ENCODE measurements at regions not wholly inside any gene's neighbourhood (a gene's known extent, or its start where the extent isn't known, plus 50 kb on each side); places are given as distances from the start of the nearest gene placed in this dataset.
A peak's percentile ranks its signal among the peaks of the same experiment; 100 is the strongest.
"Not testable (repeated sequence)": the region's sequence is repeated elsewhere in the genome, so short reads cannot be mapped to it uniquely, and the experiment has no call there.

- H3K4me1 Mint-ChIP-seq; H3K36me3 Mint-ChIP-seq (ENCODE audit: low read depth); H3K9me3 Mint-ChIP-seq; intact Hi-C loops (cut with micrococcal nuclease); DNase-seq; H3K27ac Mint-ChIP-seq; H3K4me3 Mint-ChIP-seq; H3K27me3 Mint-ChIP-seq: not testable (repeated sequence)
These were observed 188.7 kb downstream of the BCL2L11 start for GRCh38 chr2:111309231-111310075.

GRCh38 chr2:111310395-111310794 lies 189.7 kb downstream of the BCL2L11 start:
- H3K9me3 Mint-ChIP-seq; DNase-seq; H3K27me3 Mint-ChIP-seq; H3K36me3 Mint-ChIP-seq (ENCODE audit: low read depth); H3K4me1 Mint-ChIP-seq; intact Hi-C loops (cut with micrococcal nuclease); H3K4me3 Mint-ChIP-seq; H3K27ac Mint-ChIP-seq: not testable (repeated sequence)

DNA sequence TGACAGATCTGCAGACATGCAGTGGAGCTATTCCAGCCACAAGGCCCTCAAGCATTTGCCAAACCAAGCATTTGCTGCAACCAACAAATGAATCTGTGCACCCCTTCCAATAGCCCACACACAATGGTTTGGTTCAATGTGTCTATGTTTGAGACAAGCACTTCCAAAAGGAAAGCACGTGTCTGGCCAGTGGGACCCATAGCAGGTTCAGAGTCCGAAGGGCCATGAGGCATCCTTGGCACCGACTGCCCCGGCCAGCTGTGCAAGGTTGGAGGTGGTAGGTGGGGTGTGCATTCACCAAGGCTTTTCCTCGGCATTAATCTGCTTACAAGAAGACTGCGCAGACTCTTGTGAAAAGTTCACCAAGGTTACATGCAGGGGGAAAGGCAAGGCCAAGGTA lies 190.9 kb downstream of the BCL2L11 start:
- H3K4me1 Mint-ChIP-seq; intact Hi-C loops (cut with micrococcal nuclease); DNase-seq; H3K9me3 Mint-ChIP-seq; H3K36me3 Mint-ChIP-seq (ENCODE audit: low read depth); H3K4me3 Mint-ChIP-seq; H3K27ac Mint-ChIP-seq; H3K27me3 Mint-ChIP-seq: not testable (repeated sequence)

- H3K4me1 Mint-ChIP-seq; H3K36me3 Mint-ChIP-seq (ENCODE audit: low read depth); DNase-seq; H3K27me3 Mint-ChIP-seq; H3K4me3 Mint-ChIP-seq; H3K27ac Mint-ChIP-seq; H3K9me3 Mint-ChIP-seq; intact Hi-C loops (cut with micrococcal nuclease): not testable (repeated sequence)
These were observed 192.3 kb downstream of the BCL2L11 start for GRCh38 chr2:111312897-111313607.

DNA sequence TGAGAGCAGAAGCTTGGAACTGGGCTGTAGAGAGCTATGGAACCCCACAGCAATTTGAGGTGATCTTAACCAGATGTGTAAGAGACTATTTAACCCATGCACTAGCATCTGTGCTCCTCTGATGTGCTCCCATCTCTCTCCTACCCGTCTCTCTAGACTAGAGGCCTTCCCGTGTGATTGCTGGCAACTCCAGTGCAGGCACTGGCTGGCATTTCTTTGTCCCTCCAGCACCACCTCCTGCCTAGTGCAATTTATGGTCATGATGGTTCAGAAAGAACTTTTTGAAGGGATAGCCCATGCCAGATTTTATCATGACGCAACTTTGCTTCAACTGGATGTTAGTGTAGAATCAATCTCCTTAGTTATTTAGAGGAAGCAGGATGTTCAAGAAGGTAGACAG lies 193.0 kb downstream of the BCL2L11 start:
- H3K4me3 Mint-ChIP-seq; intact Hi-C loops (cut with micrococcal nuclease); DNase-seq; H3K36me3 Mint-ChIP-seq (ENCODE audit: low read depth); H3K27ac Mint-ChIP-seq; H3K9me3 Mint-ChIP-seq; H3K27me3 Mint-ChIP-seq; H3K4me1 Mint-ChIP-seq: not testable (repeated sequence)

DNA sequence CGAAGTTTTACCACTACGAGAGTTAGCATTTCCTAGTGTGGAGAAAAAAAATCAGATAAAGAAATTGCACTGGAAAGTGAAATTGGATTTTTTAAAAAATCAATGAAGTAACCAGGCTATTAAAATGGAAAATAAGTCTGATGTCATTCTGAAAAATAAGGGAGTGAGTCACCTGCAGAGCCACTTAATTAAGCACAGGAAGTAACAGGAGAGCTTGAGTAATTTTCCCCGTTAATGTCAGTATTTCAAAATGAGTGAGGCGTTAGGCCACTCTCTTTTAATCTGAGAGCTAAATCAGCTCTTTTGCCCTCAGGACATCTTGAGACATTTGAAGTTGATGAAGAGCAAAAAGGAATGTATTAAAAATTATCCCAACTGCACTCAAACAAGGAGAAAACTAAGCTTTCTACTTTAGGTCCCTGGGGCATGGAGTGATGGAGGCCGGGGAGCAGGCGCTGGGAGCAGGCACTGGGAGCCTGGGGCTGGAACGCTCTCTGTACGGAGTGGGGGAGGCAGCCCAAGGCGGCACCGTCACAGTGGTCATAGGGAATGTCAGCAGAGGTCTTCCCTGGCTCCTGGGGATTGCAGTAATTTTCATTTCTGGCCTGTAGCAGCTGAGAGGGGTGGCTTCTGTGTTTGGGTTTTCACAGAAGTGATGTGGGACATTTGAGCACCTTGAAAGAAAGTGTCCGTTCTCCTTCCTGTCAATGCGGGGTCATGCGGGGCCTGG lies 194.6 kb downstream of the BCL2L11 start:
- DNase-seq; H3K27me3 Mint-ChIP-seq; H3K9me3 Mint-ChIP-seq; H3K4me3 Mint-ChIP-seq; intact Hi-C loops (cut with micrococcal nuclease): not testable (repeated sequence)
- H3K36me3 Mint-ChIP-seq (ENCODE audit: low read depth) = peaks cover 13% of the 10 kb centered on the region
- peaks cover 17% of the 10 kb centered on the region for H3K4me1 Mint-ChIP-seq
- H3K27ac Mint-ChIP-seq = peak overlapping the region; percentile 78

DNA sequence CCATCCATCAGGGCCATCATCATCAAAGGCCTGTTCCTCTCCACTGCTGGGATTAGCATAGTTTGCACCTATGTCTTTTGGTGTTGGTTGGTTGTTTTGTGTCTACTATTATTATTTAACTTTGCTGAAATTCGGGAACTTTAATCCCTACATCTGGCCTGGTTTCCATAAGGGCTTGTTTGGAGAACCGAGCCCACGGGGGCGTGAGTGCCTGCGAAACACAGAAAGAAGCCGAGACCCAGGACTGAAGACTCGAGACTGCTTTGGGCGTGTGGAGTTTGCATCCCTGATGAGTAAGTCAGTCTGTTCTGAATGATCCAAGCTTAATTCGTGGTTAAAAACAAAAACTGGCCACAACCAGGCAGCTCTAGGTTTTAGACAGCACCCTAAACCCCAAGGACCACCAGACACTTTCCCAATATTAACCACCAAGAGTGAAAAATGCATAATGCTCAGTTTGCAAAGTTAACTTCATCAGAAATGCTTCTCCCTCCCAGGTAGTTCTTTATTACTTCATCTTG lies 195.6 kb downstream of the BCL2L11 start:
- DNase-seq; H3K9me3 Mint-ChIP-seq; H3K27me3 Mint-ChIP-seq; intact Hi-C loops (cut with micrococcal nuclease): not testable (repeated sequence)
- H3K4me1 Mint-ChIP-seq = peaks cover 18% of the 10 kb centered on the region
- peak overlapping the region; percentile 92 for H3K27ac Mint-ChIP-seq
- peaks cover 11% of the 10 kb centered on the region for H3K36me3 Mint-ChIP-seq (ENCODE audit: low read depth)
- peak overlapping the region; percentile 51 for H3K4me3 Mint-ChIP-seq

DNA sequence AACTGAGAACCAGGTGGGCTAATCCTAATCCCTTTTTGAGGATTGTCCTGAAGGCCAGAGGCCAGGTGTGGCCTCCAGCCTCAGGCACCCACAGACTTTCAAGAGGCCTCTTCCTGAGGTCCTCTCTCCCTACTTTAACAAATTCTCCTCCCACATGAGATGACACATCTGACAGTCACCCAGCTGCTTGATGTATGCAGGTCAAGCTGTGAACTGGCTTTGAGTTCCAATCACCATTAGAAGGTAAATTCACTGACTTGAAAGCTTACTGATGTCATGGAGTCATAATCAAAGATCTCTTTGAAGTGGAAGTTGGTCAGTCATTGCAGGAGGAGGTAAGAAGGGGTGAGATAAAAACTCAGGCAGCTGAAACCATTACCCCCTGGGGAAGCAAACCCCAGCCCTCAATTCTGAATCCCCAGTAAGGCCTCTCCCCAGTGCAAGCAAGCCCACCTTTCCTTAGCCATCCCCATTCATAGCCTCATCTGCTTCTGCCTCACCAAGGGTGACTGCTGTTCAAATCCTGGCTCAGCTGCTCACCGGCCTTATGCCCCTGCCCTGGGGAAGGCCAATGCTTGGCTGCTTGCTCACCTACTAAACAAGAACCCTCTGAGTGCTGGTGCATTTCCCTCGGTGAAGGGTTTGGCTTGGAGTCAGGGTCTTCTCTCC lies 196.3 kb downstream of the BCL2L11 start:
- H3K4me1 Mint-ChIP-seq = peaks cover 18% of the 10 kb centered on the region
- H3K36me3 Mint-ChIP-seq (ENCODE audit: low read depth) = peaks cover 11% of the 10 kb centered on the region
- DNase-seq; H3K4me3 Mint-ChIP-seq; intact Hi-C loops (cut with micrococcal nuclease); H3K9me3 Mint-ChIP-seq; H3K27me3 Mint-ChIP-seq: not testable (repeated sequence)
- H3K27ac Mint-ChIP-seq = peak overlapping the region; percentile 63

DNA sequence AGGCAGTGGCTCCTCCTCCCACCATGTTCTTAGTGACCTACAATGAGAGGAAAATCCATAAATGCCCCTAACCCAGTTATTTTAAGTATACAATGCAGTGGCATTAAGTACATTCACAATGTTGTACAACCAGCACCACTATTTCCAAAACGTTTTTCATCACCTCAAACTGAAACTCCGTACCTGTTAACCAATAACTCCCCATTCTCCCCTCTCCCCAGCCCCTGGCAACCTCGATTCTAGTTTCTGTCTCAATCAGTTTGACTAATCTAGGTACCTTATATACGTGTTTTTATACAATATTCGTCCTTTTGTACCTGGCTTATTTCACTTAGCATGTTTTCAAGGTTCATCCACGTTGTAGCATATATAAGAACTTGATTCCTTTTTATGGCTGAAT lies 198.8 kb downstream of the BCL2L11 start:
- Mint-ChIP-seq H3K4me1 (peaks cover 18% of the 10 kb centered on the region), H3K27ac (peak overlapping the region; percentile 83)
- H3K36me3 Mint-ChIP-seq (ENCODE audit: low read depth); H3K27me3 Mint-ChIP-seq; DNase-seq; H3K4me3 Mint-ChIP-seq; H3K9me3 Mint-ChIP-seq; intact Hi-C loops (cut with micrococcal nuclease): not testable (repeated sequence)

GRCh38 chr2:111320264-111320663 lies 199.6 kb downstream of the BCL2L11 start:
- H3K36me3 Mint-ChIP-seq (ENCODE audit: low read depth); H3K27me3 Mint-ChIP-seq; H3K9me3 Mint-ChIP-seq; DNase-seq; H3K4me3 Mint-ChIP-seq; intact Hi-C loops (cut with micrococcal nuclease): not testable (repeated sequence)
- H3K27ac Mint-ChIP-seq = peak overlapping the region; percentile 84
- peaks cover 18% of the 10 kb centered on the region for H3K4me1 Mint-ChIP-seq

GRCh38 chr2:111320965-111321364 lies 200.3 kb downstream of the BCL2L11 start:
- H3K9me3 Mint-ChIP-seq; DNase-seq; H3K27ac Mint-ChIP-seq; H3K4me3 Mint-ChIP-seq; H3K36me3 Mint-ChIP-seq (ENCODE audit: low read depth); H3K27me3 Mint-ChIP-seq; intact Hi-C loops (cut with micrococcal nuclease): not testable (repeated sequence)
- H3K4me1 Mint-ChIP-seq = peaks cover 18% of the 10 kb centered on the region

- intact Hi-C loops (cut with micrococcal nuclease); H3K4me1 Mint-ChIP-seq; H3K27ac Mint-ChIP-seq; DNase-seq; H3K4me3 Mint-ChIP-seq; H3K27me3 Mint-ChIP-seq; H3K36me3 Mint-ChIP-seq (ENCODE audit: low read depth); H3K9me3 Mint-ChIP-seq: not testable (repeated sequence)
These were observed 202.7 kb downstream of the BCL2L11 start for GRCh38 chr2:111323384-111323783.

DNA sequence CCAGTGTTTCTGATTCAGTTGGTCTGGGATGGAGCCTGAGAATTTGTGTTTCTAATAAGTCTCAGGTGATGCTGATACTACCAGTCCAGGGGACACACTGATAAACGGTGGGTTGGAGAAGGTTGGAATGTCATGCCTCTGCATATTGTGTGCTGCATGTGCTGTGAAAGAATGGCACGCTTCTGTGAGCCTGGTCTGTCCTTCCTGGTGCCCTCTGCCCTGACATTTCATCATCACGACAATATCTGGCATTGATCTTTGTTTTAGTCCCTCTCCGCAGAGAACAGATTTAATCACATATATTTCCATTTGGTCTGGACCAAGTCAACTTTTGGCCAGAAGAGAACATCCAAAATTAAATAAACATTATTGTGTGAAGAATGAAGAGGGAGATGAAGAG lies 207.0 kb downstream of the BCL2L11 start:
- H3K4me3 Mint-ChIP-seq; H3K9me3 Mint-ChIP-seq; H3K36me3 Mint-ChIP-seq (ENCODE audit: low read depth); H3K27me3 Mint-ChIP-seq; DNase-seq; H3K4me1 Mint-ChIP-seq; H3K27ac Mint-ChIP-seq; intact Hi-C loops (cut with micrococcal nuclease): not testable (repeated sequence)
